SHP77 (cell line): ENCODE measurements at regions not wholly inside any gene's neighbourhood (a gene's known extent, or its start where the extent isn't known, plus 50 kb on each side); places are given as distances from the start of the nearest gene placed in this dataset.
A peak's percentile ranks its signal among the peaks of the same experiment; 100 is the strongest.

Source experiments
- DNase-seq, 2 experiments: peaks; one replicate each; lab custom pipeline; 2025; lab: John Stamatoyannopoulos, UW

DNA sequence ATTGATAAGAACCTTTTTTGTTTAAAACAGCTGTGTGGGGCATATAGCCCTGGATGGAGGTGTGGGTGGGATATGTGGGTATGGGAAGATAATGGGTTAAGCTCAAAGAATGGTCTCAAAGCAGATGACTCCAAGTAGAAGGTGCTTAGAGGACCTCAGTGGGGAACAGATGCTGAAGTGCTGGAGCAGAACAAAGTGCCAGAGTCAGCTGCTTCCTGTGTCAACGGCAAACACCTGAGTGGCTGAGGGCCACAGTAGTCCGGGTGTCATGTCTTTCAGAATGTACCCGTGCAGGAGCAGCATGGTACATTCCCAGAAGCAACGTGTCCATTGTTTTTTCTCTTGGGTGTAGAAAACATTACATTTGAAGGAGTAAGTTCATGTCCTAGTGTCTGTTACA lies 210.6 kb downstream of the CCNG2 start:
- peak in 1 of 2 experiments; percentile 19 for DNase-seq

DNA sequence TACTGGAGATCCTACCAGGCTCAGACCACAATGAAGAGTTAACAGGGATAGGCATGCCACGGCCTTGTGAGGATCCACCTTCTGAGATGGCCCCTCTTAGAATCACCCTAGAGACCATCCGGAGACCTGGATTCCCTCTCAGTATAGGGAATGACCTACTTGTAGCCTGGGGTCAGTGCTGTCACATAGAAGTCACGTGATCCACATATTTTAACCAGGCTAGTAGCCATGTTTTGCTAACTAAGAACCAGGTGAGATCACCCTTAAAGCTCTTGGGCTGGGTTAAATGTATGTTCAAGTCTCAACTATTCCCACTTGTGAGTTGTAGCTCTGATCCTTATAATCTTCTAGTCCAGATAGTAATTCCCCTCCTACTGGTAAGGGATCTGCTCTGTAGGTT lies 215.4 kb downstream of the CCNG2 start:
- no peak for DNase-seq

DNA sequence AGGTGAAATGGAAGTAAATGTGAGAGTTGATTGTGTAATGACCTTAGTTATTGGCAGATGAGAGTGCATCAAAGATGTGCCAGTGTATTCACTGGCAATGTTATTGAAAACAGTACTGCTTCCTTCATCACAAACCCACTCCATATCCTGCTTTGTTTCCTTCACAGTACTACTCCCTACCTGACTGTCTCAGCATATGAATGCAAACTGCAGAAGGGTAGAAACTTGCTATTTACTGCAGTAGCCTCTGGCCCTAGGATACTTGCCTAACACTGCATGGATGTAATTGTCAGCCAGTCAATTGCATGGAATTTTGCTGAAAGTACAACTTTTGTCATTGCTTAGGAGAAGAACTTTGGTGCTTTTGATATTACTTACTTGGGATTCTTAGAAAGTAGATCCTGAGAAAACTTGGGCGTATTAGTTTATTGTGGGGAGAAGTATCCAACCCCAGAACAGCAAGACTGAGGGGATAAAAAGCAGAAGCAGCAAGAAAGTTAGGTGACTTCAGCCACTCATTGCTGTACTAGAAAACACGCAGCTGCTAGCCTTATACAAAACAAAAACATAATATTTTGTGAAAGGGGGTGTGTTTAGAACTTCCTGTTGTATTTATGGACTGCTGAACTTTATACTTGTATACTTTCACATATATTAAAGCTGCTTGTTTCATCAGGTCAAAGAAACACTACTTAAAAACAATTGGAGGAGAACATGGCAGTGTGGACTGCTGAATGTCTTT lies 219.0 kb downstream of the CCNG2 start:
- DNase-seq, result no peak

DNA sequence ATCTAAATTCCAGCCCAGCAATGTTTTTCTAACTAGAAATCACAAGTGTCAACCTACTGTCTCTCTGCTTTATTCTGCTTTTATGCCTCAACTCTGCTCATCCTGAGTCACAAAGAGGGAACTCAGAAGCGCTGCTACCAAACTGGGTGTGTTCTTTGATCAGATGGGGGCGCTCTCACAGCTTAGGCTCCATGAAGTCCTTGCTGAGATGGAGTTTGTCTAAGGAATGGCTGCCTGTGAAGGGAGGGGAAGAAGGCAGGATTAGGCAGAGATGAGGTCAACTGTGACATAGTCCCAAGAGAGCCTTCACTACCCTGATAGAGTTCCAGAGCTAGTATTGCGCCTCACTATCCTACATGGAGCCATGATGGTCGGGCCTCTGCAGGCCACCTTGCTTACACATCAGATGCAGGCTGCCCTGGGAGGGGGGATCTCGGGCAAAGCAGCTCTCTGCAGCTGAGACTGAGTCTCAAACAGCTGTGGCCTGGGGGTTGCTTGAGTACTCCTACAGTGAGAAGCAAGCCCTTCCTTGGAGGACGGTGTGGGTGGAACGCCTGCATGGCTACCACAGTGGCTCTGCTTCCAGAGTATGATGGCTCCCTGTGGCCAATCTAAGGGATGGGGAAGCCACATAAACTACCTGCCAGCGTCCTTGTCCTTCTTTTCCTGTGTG lies 219.9 kb downstream of the CCNG2 start:
- DNase-seq, result no peak

DNA sequence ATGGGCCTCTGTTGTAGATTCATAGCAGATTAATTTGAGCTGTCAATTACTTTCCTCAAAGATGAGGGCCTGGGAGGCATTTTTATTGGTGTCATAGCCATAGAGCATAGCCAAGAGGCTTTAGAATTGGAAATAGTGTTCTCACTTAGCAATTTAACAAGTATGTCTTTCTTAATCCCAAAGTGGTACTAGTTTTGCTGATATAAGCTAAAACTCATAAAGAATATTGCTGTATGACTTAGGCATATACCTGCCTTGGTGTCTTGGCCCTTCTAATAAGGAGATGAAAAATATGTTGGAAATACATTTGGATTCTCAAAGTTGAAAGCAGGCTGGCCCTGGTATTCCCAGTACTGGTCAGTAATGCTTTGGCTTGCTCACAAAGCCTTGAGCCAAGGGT lies 221.5 kb upstream of the CXCL13 start:
- DNase-seq, result no peak

DNA sequence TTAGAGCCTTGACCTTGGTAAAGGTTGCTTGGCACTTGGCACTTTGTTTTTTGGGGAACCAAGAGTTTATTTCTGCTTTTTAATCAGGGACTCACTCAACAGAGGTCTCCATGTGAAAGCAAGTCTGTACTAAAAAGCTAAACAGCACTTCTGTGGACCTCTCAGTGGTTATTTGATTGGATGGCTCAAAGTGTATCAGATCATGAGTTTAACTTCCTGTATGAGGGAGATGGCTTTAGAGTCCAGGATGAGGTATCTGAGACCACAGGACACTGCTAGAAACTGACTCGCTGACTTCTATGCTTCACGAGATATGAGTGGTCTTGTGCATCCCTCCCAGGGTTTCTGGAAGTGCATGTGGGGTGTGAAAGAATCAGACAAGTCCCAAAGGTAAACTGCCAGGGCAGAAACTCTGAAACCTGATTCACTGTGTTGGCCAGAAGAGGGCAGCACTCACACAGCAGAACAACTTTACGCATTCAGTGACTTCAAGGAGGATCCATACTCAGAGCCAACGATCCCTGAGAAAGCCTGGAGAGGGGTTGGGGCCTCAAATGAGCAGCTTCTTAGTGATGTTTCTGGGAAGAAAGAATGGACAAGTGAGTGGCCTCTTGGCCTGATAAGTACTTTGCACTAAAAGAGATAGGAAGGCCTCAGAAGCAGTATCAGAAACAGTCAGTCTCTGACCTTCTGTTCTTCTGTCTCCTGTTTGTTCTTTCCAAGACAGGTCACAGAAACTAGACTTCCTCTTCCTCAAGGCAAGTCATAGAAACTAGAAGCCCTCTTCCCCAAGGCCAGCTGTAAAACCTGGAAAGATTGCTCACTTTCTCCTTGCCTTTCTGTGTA lies 220.3 kb upstream of the CXCL13 start:
- peak; percentile 46 to 59 for DNase-seq

DNA sequence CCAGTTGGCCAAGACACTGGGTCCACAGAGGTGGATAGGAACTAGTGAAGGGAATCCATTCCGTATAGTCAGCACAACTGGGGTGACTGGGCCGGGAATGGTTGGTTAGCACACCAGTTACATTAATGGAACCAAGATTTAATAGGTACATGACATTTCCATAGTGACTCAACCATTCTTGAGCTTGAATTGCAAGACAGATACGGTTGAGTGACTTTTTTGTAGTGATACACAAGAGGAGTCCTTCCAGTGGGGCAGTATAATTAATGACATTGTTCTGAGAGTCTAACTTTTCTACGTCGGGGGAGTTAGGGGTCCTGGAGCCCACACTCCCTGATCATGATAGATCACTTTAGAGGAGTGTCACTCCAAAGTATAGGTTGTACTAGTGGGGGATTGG lies 211.6 kb upstream of the CXCL13 start:
- no peak for DNase-seq

DNA sequence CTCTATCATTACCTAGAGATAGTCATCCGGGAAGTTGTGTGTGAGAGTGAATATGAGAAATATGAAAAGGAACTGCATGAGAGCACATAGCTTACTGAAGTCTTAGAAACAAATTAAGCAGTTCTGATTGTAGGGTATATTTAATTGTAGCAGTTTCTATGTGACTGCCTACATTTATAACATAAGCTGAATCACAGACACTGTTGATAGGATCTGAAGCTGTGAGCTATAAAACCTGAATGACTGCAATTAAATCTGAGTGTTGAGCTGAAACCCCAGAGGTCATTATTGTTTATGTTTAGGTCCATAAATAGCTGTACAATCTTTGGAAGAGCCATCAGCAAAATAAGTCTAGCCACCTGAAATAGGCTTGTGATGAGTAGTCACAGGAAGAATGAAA lies 210.1 kb upstream of the CXCL13 start:
- DNase-seq, result no peak

DNA sequence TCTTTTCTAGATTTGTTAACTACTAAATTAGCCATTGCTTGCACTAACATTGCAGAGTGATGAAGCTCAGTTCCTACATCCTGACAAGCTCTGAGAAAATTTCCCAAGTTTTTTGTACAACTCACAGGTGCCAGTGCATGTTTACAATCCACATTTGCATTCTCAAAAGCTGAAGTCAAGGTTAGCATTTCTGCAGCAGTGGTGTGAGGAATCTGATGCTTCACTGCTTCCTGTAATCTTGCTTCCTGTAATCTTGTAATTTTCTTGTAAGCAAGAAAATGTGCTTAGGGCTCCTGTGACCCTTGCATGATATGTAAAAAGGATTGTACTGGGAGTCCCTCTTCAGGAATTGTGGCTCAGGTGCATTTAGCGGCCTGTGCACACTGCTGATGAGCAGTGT lies 207.4 kb upstream of the CXCL13 start:
- no peak for DNase-seq

DNA sequence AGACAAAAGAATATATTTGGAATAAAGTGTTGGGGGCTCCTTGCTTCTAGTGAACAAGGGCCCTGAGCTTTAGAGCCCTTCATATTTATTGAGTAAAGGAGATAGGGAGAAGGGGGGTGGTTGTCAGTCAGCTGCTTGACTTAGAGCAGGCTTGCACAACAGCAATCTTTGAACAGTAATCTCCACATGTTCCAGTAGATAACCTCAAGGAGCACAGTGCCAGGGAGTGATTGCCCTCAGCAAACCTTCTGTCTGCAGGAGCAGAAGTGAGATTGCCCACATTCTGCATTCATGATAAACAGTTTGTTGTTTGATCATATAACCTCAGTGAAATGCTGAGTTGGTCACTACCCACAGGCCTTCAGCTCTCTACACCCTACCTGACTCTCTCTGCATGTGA lies 205.8 kb upstream of the CXCL13 start:
- DNase-seq, result no peak

DNA sequence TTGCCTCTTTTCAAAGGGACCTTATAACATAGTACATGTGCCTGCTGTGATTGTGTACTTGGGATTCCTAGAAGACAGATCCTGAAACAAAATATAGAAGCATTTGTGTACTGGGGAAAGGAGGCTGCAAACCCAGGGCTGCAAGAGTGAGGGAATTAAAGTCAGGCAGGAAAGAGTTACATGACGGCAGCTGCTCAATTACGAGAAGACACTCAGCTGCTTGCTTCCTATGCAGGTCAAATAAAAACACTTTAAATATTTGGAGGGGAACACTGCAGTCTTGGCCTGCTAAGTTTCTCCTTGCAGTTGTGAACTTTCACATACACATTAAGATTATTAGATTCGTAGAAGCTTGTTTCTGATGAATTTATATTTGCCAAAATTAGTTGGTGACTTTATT lies 191.9 kb upstream of the CXCL13 start:
- DNase-seq, result peak in 1 of 2 experiments; percentile 17

DNA sequence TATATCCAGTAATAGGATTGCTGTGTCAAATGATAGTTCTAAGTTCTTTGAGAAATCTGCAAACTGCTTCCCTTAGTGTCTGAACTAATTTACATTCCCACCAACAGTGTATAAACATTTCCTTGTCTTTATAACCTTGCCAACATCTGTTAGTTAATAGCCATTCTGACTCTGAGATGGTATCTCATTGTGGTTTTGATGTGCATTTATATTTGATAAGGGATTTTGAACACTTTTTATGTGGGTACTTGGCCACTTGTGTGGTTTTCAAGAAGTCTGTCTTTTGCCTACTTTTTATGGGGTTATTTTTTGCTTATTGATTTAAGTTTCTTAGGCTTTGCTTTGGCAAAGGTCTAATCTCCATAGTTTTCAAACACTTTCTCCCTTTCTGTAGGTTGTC lies 189.9 kb upstream of the CXCL13 start:
- no peak for DNase-seq

DNA sequence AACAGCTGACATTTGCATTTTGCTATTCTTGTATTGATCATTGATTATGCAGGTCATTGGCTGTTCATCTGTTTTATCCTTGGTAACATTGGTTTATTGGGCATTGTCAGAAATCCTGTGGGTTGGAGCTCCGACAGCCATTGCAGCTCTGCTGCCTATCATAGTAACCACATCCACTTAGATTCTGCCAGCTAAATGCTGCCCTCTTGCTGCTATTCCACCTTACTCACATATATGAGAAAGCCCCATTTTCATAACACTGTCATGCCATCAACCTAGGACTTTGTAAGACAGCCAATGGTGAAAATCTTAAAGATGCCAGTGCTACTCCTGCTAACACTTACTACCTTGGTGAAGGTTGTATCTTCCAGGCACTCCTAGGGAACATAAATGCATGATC lies 187.3 kb upstream of the CXCL13 start:
- DNase-seq, result peak; percentile 5 to 19

DNA sequence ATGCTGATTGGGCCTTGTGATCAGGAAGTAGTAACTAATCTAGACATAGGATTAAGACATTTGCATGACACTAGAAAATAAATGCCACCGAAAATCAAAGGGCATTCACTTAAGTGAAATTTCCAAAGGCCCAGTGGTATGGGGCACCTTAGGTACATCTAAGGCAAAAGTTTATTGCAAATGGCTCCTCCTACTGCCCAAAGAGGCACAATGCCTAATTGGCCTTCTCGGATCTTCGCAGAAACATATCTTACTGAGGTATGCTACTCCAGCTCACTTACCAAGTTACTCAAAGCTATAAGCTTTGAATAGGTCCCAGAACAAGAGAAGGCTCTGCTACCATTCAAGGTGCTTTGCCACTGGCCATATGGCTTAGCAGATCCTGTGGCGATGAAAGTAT lies 174.8 kb upstream of the CXCL13 start:
- DNase-seq, result no peak

DNA sequence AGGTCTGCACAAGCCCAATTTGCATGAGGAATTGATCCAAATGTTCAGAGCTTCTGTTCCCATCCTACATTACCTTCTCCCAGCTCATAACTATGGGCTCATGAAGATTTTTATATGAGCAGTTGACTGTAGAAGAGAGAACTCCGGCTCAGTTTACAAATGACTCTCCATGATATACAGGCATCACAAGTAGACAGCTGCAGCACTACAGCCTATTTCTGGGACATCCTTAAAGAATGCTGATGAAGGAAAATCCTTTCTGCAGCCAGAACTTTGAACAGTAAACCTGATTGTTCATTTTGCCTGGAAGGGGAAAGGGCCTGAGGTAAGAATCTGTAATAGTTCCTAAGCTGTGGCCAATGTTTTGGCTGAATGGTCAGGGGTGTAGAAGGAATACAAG lies 174.1 kb upstream of the CXCL13 start:
- no peak for DNase-seq

DNA sequence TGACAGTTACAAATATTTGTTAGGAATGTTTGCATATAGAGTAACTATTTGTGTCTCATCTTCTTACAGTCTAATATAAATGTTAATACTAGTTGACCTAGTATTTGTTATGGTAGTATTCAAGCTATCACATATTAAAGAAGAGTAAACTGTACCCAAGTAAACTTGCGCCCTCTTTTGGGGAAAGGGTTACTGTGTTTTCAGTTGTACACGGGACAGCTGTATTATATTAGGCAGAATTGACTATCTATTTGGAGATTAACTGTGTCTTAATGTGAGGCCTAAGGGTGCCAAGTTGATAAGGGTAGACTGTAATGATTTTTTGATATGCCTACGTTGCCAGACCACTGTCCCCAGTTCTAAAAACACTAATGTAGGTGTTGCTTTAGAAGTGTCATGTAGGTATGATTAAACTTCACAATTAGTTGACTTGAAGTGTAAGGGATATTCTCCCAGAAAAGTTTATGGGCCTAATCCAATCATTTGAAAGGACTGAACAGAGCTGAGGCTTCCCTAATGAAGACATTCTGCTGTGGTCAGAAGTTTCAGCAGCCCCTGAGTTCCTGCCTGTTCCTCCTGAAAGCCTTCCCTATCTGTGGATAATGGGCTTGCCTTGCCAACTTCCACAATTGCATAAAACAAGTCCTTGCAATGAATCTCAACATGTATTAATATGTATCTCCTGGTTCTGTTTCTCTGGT lies 172.8 kb upstream of the CXCL13 start:
- no peak for DNase-seq

DNA sequence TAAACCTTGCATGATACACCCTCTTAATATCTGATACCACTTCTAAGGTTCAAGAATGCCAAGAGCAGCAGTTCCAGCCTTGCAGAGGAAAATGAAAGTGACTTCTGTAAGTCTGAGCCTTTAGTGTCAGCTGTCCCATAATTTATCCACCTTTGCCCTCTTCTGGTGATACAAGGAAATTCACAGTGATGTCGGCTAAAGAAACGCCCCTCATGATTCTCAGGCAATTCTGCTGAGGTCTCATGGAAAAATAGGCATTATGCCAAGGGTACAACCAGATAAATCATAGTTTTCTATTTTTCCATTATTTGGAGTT lies 172.2 kb upstream of the CXCL13 start:
- peak; percentile 57 to 63 for DNase-seq

DNA sequence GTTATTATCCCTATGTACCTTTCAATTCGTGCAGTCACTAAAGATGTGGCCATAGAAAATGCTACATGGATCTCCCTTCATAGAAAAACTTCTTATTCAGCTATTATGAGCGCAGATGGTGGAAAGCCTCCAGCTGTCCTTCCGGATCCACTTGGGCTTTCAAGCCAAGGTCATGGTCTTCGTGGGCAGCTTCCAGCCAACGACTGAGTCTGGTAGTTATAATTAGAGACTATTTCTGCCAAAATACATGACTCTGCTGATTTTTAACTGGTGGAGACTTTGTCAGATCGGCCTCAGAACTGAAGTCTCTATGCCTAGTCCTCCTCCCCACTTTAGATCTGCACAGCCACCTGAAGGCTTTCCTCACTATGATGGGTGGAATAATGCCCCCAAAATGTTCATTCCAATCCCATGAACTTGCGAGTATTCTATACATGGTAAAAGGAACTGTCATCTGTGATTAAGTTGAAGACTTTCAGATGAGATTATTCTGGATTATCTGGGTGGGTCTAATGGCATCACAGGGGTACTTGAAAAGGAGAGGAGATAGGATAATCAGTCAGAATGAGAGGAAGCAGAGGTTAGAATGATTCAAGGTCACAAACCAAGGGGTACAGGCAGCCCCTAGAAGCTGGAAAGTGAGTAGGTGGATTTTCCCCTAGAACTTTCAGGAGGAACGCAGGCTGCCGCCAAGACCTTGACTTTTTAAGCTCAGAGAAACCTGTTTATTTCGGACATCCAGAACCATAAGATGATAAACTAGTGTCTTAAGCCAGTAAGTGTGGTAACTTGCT lies 171.1 kb upstream of the CXCL13 start:
- no peak for DNase-seq

DNA sequence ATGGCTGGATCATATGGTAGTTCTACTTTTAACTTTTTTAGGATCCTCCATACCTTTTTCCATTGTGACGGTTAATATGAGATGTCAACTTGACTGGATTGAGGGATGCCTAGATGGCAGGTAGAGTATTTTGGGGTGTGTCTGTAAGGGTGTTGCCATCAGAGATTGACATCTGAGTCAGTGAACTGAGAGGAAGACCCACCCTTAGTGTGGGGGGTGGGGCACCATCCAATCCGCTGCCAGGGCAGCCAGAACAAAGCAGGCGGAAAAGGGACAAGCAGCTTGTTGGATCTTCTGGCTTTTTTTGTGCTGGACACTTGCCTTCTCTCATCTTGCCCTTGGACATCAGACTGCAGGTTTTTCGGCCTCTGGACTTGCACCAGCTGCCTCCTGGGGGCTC lies 168.5 kb upstream of the CXCL13 start:
- DNase-seq, result no peak

DNA sequence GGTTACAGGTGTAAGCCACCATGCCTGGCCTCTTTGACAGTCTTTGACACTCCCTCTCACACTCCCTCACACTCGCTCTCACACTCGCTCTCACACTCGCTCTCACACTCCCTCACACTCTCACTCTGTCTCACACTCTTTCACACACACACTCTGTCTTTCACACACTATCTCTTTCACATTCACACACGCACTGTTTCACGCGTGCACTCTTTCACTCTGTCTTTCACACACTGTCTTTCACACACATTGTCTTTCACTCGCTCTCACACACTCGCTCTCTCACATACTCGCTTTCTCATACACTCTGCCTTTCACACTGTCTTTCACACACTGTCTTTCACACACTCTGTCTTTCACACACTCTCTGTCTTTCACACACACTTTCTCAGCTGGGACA lies 167.1 kb upstream of the CXCL13 start:
- no peak for DNase-seq

DNA sequence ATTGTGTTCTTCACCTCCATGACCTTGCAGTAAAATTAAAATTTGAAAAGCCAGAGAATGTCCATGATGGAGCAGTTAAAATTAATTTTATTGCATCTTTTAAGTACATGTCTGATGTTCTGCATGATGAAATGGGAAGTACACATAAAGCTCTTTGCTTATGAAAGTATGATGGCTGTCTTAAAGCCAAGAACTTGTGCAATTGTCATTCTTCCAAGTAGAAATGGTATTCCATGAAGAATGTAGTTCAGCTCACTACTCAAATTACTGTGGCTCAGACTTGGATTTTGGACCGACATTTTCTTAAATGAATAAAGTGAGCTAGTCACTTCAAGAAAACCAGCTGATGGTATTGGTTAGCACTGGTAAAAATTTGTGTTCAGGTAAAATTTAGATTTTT lies 161.7 kb upstream of the CXCL13 start:
- no peak for DNase-seq

DNA sequence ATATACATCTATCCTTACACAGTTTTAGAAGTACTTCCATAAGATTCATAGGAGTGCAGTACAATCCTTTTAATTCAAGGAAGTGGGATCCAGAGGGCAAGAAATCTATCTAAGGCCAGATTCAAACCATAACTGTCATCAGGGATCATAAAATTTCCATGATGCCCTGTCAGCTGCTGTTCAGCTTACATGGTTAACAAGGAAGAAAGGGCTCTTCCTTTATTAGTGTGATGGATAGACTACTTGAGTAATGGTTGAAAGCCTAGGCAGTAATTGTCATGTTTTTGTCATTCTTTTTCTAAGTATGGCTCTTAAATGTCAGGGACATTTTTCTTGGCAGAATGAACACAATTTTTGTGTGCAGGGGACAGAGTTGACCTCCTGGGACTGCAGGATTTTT lies 159.8 kb upstream of the CXCL13 start:
- DNase-seq, result no peak
